Body of pancreas (tissue), 4 donors: ENCODE measurements at regions not wholly inside any gene's neighbourhood (a gene's known extent, or its start where the extent isn't known, plus 50 kb on each side); places are given as distances from the start of the nearest gene placed in this dataset.

Source experiments
- ATAC-seq: fragments of 150-250 bp; one replicate; pipeline ENCODE4 v1.9.1; 2016
- DNase-seq, 4 donors: peaks; one replicate each; pipeline ENCODE4 v3.0.0-alpha.2; 2019
- H3K27ac ChIP-seq, 4 donors: fragments of 200-600 bp; sonication (generic); 1 replicate in 3 of 4; 2 replicates in 1 of 4; pipeline versions ENCODE4 v1.5.1 to v1.6.1; 2016 to 2019; ENCODE audit warnings: mild to moderate bottlenecking in 1 of 4, mixed read lengths in 1 of 4, moderate library complexity in 1 of 4
- H3K27me3 ChIP-seq, 2 donors: fragments of 200-600 bp; sonication (generic); one replicate each; pipeline ENCODE4 v1.6.0; 2016; ENCODE audit warnings: mild to moderate bottlenecking in 1 of 2
- H3K36me3 ChIP-seq, 2 donors: fragments of 200-600 bp; sonication (generic); replicated peaks in 1 of 2; 2 replicates each; pipeline ENCODE4 v1.5.1; 2016; ENCODE audit warnings: low read depth in 2 of 2; ENCODE audit not compliant: insufficient read depth in 1 of 2
- H3K4me1 ChIP-seq: fragments of 200-600 bp; sonication (generic); one replicate; pipeline ENCODE4 v1.6.0; 2016
- H3K4me3 ChIP-seq, 2 donors: fragments of 200-600 bp; sonication (generic); 1 replicate in 1 of 2; 2 replicates in 1 of 2; pipeline ENCODE4 v1.5.1; 2016 to 2019
- H3K9me3 ChIP-seq, 3 donors: fragments of 200-600 bp; sonication (generic); 1 replicate in 2 of 3; 2 replicates in 1 of 3; pipeline ENCODE4 v1.5.1; 2016
- CTCF ChIP-seq, 7 experiments: fragments of 450-650 bp in 4 of 7; fragments of 200-600 bp in 3 of 7; sonication (generic) in 3 of 7; IDR thresholded peaks; one replicate each; pipeline ENCODE4 v1.5.1; 2016 to 2019; ENCODE audit warnings: antibody characterized with exemption in 7 of 7
- POLR2A ChIP-seq, 3 donors: fragments of 450-650 bp; IDR thresholded peaks; one replicate each; pipeline ENCODE4 v1.6.1; 2016; ENCODE audit warnings: antibody characterized with exemption in 3 of 3, mild to moderate bottlenecking in 2 of 3
- WGBS, 2 donors: methylation state at CpG; one replicate each; pipeline ENCODE4 v1.1.5; 2017; 5-methylcytosine and 5-hydroxymethylcytosine counted together
- intact Hi-C: fragments of 100-400 bp; cut with DNase I; formaldehyde crosslinking; loops from one replicate; pipeline ENCODE4 v1.15.1; 2023

GRCh38 chr2:120508567-120509041, 162.7 kb downstream of the INHBB start:
- H3K4me3 ChIP-seq, result no peak overlapping the region
- DNase-seq (no peak), ATAC-seq (no peak)
- TF ChIP-seq CTCF (IDR thresholded peaks at IDR 0.05), result no peak
- TF ChIP-seq POLR2A (IDR thresholded peaks at IDR 0.05), result no peak
- H3K36me3 ChIP-seq, result no peaks in the 10 kb centered on the region
- H3K27me3 ChIP-seq, result no peaks in the 10 kb centered on the region
- no peak overlapping the region for H3K27ac ChIP-seq
- 71 to 87% methylated on average over 7 of the region's 7 CpGs for WGBS, 2 donors
- no peaks in the 10 kb centered on the region for H3K4me1 ChIP-seq
- intact Hi-C loops, result no loop called here
- no peaks in the 10 kb centered on the region for H3K9me3 ChIP-seq

GRCh38 chr2:120509213-120509815, 163.4 kb downstream of the INHBB start:
- Histone ChIP-seq H3K36me3 (no peaks in the 10 kb centered on the region), H3K27ac (no peak overlapping the region), H3K9me3 (no peaks in the 10 kb centered on the region), H3K4me1 (no peaks in the 10 kb centered on the region), H3K4me3 (no peak overlapping the region), H3K27me3 (no peaks in the 10 kb centered on the region)
- DNase-seq (peak in 1 of 4 donors; percentile 7), ATAC-seq (no peak)
- 97 to 99% methylated on average over 12 to 14 of the region's 14 CpGs for WGBS, 2 donors
- TF ChIP-seq POLR2A (IDR thresholded peaks at IDR 0.05) (no peak), CTCF (IDR thresholded peaks at IDR 0.05) (no peak)
- intact Hi-C loops, result no loop called here

GRCh38 chr2:120509991-120510735, 164.2 kb downstream of the INHBB start:
- DNase-seq, result peak in 1 of 4 donors; percentile 10
- Histone ChIP-seq H3K36me3 (no peaks in the 10 kb centered on the region), H3K27ac (no peak overlapping the region), H3K4me3 (no peak overlapping the region), H3K9me3 (no peaks in the 10 kb centered on the region), H3K4me1 (no peaks in the 10 kb centered on the region), H3K27me3 (no peaks in the 10 kb centered on the region)
- ATAC-seq, result no peak
- TF ChIP-seq CTCF (IDR thresholded peaks at IDR 0.05), result no peak
- intact Hi-C loops, result loop anchor here (10.0 kb wide), 1 partner anchor 175 kb away; no protein-coding TSS in a partner anchor
- 85 to 94% methylated on average over 4 to 10 of the region's 10 CpGs for WGBS, 2 donors

- WGBS, 2 donors, result 88 to 94% methylated on average over 6 to 11 of the region's 11 CpGs
- TF ChIP-seq POLR2A (IDR thresholded peaks at IDR 0.05) (no peak), CTCF (IDR thresholded peaks at IDR 0.05) (no peak)
- H3K27me3 ChIP-seq, result no peaks in the 10 kb centered on the region
- intact Hi-C loops, result loop anchor here (10.0 kb wide), 1 partner anchor 174 kb away; no protein-coding TSS in a partner anchor
- ATAC-seq, result no peak
- H3K4me3 ChIP-seq, result no peak overlapping the region
- no peaks in the 10 kb centered on the region for H3K4me1 ChIP-seq
- no peak for DNase-seq
- H3K27ac ChIP-seq, result no peak overlapping the region
- H3K36me3 ChIP-seq, result no peaks in the 10 kb centered on the region
- no peaks in the 10 kb centered on the region for H3K9me3 ChIP-seq
Measured at GRCh38 chr2:120510751-120511395, 164.9 kb downstream of the INHBB start.
